ENCODE measurements at regions not wholly inside any gene's neighbourhood (a gene's known extent, or its start where the extent isn't known, plus 50 kb on each side); places are given as distances from the start of the nearest gene placed in this dataset.
"Not testable (repeated sequence)": the region's sequence is repeated elsewhere in the genome, so short reads cannot be mapped to it uniquely, and the experiment has no call there.

- no peak for DNase-seq (ENCODE audit: low read depth)
Measured at GRCh38 chr2:34188464-34189303, 589.6 kb upstream of the FAM98A start.

- no peak for DNase-seq (ENCODE audit: low read depth)
Measured at GRCh38 chr2:34179511-34179910, 580.4 kb upstream of the FAM98A start.

GRCh38 chr2:34178482-34178881 lies 579.4 kb upstream of the FAM98A start:
- no peak for DNase-seq (ENCODE audit: low read depth)

- DNase-seq (ENCODE audit: low read depth), result no peak
Measured at GRCh38 chr2:34176693-34177092, 577.6 kb upstream of the FAM98A start.

GRCh38 chr2:34174506-34174905 lies 575.4 kb upstream of the FAM98A start:
- no peak for DNase-seq (ENCODE audit: low read depth)

GRCh38 chr2:34162231-34162630 lies 563.1 kb upstream of the FAM98A start:
- DNase-seq (ENCODE audit: low read depth), result no peak

GRCh38 chr2:34161549-34161948 lies 562.5 kb upstream of the FAM98A start:
- no peak for DNase-seq (ENCODE audit: low read depth)

- DNase-seq (ENCODE audit: low read depth), result no peak
Measured at GRCh38 chr2:34159901-34160300, 560.8 kb upstream of the FAM98A start.

GRCh38 chr2:34153484-34153883 lies 554.4 kb upstream of the FAM98A start:
- no peak for DNase-seq (ENCODE audit: low read depth)

- no peak for DNase-seq (ENCODE audit: low read depth)
Measured at GRCh38 chr2:34147780-34148179, 548.7 kb upstream of the FAM98A start.

- DNase-seq (ENCODE audit: low read depth), result no peak
Measured at GRCh38 chr2:34143149-34143548, 544.0 kb upstream of the FAM98A start.

- DNase-seq (ENCODE audit: low read depth), result not testable (repeated sequence)
Measured at GRCh38 chr2:34142531-34143008, 543.5 kb upstream of the FAM98A start.

GRCh38 chr2:34133065-34133464 lies 534.0 kb upstream of the FAM98A start:
- not testable (repeated sequence) for DNase-seq (ENCODE audit: low read depth)

- no peak for DNase-seq (ENCODE audit: low read depth)
Measured at GRCh38 chr2:34126279-34126678, 527.2 kb upstream of the FAM98A start.

GRCh38 chr2:34123996-34124785 lies 525.1 kb upstream of the FAM98A start:
- DNase-seq (ENCODE audit: low read depth), result no peak

GRCh38 chr2:34121076-34121475 lies 522.0 kb upstream of the FAM98A start:
- no peak for DNase-seq (ENCODE audit: low read depth)

GRCh38 chr2:34115076-34115475 lies 516.0 kb upstream of the FAM98A start:
- no peak for DNase-seq (ENCODE audit: low read depth)

- DNase-seq (ENCODE audit: low read depth), result no peak
Measured at GRCh38 chr2:34112161-34112560, 513.1 kb upstream of the FAM98A start.

- DNase-seq (ENCODE audit: low read depth), result no peak
Measured at GRCh38 chr2:34110392-34110791, 511.3 kb upstream of the FAM98A start.

GRCh38 chr2:34107811-34108210 lies 508.7 kb upstream of the FAM98A start:
- DNase-seq (ENCODE audit: low read depth), result no peak

- DNase-seq (ENCODE audit: low read depth), result no peak
Measured at GRCh38 chr2:34105006-34105767, 506.1 kb upstream of the FAM98A start.

- no peak for DNase-seq (ENCODE audit: low read depth)
Measured at GRCh38 chr2:34104601-34105000, 505.5 kb upstream of the FAM98A start.

Measured in stimulated activated CD8-positive, alpha-beta memory T cell treated with anti-CD3 and anti-CD28 coated beads, Interleukin-4, amount 100 ng/mL, for 24 hours (primary cell).